ENCODE measurements at regions not wholly inside any gene's neighbourhood (a gene's known extent, or its start where the extent isn't known, plus 50 kb on each side); places are given as distances from the start of the nearest gene placed in this dataset.
"Not testable (repeated sequence)": the region's sequence is repeated elsewhere in the genome, so short reads cannot be mapped to it uniquely, and the experiment has no call there.

GRCh38 chr3:82129221-82129801 is 367.9 kb upstream of the GBE1 start:
- no peaks in the 10 kb centered on the region for H3K9me3 ChIP-seq
- H3K36me3 ChIP-seq (ENCODE audit: low read depth, missing control alignments): no peaks in the 10 kb centered on the region
- H3K27ac ChIP-seq: no peak overlapping the region
- no peaks in the 10 kb centered on the region for H3K4me1 ChIP-seq
- H3K4me3 ChIP-seq: no peak overlapping the region
- DNase-seq: no peak
- no peak for TF ChIP-seq CTCF (IDR thresholded peaks at IDR 0.05)
- WGBS, 2 donors: 89% methylated on average over 2 of the region's 2 CpGs
- H3K27me3 ChIP-seq: no peaks in the 10 kb centered on the region
- intact Hi-C loops (cut with DNase I; ENCODE audit: low total_unique reads): no loop called here

DNA sequence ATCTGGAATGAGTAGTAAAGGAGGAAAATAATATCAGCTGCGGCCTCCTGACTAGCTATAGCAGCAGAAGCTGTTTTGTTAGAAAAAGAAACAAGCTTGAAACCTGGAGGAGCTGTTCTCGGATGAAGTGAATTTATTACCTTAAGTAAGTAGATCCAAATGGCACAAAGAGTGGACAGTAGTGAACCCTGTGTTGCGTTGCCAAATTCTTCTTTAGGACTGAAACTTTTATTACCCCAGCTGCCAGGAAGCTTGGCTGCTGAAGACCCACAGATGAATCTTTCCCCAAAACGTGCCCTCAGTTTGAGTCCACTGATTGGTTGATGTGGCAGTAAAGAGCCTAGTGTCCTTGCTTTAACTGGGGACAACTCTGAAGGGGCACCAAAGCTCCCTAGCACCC is 366.8 kb upstream of the GBE1 start:
- Histone ChIP-seq H3K4me3 (no peak overlapping the region), H3K27ac (no peak overlapping the region), H3K4me1 (no peaks in the 10 kb centered on the region), H3K9me3 (no peaks in the 10 kb centered on the region), H3K36me3 (ENCODE audit: low read depth, missing control alignments) (no peaks in the 10 kb centered on the region), H3K27me3 (no peaks in the 10 kb centered on the region)
- no peak for DNase-seq
- 42 to 53% methylated on average over 4 of the region's 4 CpGs for WGBS, 2 donors
- intact Hi-C loops (cut with DNase I; ENCODE audit: low total_unique reads): no loop called here
- TF ChIP-seq CTCF (IDR thresholded peaks at IDR 0.05) (no peak), POLR2A (IDR thresholded peaks at IDR 0.05) (no peak)

- intact Hi-C loops (cut with DNase I; ENCODE audit: low total_unique reads): no loop called here
- no peak for TF ChIP-seq CTCF (IDR thresholded peaks at IDR 0.05)
- TF ChIP-seq POLR2A (IDR thresholded peaks at IDR 0.05): no peak
Observed at GRCh38 chr3:82122554-82123345, 361.3 kb upstream of the GBE1 start.

DNA sequence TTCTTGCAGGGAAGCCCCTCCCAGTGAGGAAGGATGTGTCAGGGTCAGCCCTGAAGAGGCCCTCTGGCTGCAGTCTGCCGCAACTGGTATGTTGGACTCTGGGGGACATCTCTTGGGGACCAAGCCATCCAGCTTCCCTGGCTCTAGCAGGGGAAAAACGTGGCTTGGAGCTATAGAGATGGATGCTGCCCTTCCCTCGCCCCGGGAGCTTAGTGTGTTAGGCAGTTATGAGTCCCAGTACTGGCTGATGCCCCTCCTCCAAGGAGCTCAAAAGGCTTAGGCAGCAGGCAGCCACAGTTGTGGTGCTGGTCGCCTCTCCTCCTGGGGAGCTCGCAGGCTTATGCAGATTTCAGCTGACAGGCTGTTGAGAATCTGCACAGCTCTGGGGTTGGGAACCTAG is 353.1 kb upstream of the GBE1 start:
- no peaks in the 10 kb centered on the region for H3K4me1 ChIP-seq
- no peak for DNase-seq
- WGBS, 2 donors: 87 to 100% methylated on average over 1 to 6 of the region's 6 CpGs
- intact Hi-C loops (cut with DNase I; ENCODE audit: low total_unique reads): no loop called here
- H3K4me3 ChIP-seq: no peak overlapping the region
- H3K27ac ChIP-seq: no peak overlapping the region
- no peaks in the 10 kb centered on the region for H3K27me3 ChIP-seq
- no peak for TF ChIP-seq POLR2A (IDR thresholded peaks at IDR 0.05)
- H3K9me3 ChIP-seq: no peaks in the 10 kb centered on the region
- no peaks in the 10 kb centered on the region for H3K36me3 ChIP-seq (ENCODE audit: low read depth, missing control alignments)

More at GRCh38 chr3:82122554-82123345, 361.3 kb upstream of the GBE1 start:
- H3K4me1 ChIP-seq: no peaks in the 10 kb centered on the region
- H3K27ac ChIP-seq: no peak overlapping the region
- no peaks in the 10 kb centered on the region for H3K27me3 ChIP-seq
- WGBS, 2 donors: 92 to 94% methylated on average over 7 of the region's 7 CpGs
- no peaks in the 10 kb centered on the region for H3K9me3 ChIP-seq
- no peaks in the 10 kb centered on the region for H3K36me3 ChIP-seq (ENCODE audit: low read depth, missing control alignments)
- no peak for DNase-seq
- no peak overlapping the region for H3K4me3 ChIP-seq

DNA sequence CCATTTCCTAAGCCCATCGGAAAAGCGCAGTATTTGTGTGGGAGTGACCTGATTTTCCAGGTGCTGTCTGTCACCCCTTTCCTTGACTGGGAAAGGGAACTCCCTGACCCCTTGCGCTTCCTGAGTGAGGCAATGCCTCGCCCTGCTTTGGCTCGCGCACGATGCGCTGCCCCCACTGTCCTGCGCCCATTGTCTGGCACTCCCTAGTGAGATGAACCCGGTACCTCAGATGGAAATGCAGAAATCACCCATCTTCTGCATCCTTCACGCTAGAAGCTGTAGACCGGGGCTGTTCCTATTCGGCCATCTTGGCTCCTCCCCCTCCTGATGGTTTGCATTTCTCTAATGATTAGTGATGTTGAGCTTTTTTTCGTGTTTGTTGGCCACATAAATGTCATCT is 349.3 kb upstream of the GBE1 start:
- 88 to 95% methylated on average over 13 to 14 of the region's 14 CpGs for WGBS, 2 donors
- H3K9me3 ChIP-seq; H3K4me1 ChIP-seq; DNase-seq; H3K27ac ChIP-seq; H3K4me3 ChIP-seq; H3K27me3 ChIP-seq; intact Hi-C loops (cut with DNase I; ENCODE audit: low total_unique reads); H3K36me3 ChIP-seq (ENCODE audit: low read depth, missing control alignments): not testable (repeated sequence)

DNA sequence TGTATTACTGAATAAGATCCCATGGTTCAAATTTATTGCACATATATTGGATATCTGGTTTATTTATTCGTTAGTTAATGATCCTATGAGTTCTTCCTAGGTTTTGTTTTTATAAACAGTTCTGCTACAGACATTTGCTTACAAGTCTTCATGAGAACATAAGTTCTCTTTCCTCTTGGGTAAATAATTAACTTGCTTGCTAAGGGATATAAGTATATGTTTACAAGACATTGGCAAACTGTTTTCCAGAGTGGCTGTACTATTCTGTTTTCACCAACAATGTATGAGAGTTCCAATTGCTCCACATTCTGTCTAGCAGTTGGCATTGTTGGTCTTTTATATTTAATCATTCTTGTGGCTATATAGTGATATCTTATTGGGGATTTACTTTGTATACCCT is 341.8 kb upstream of the GBE1 start:
- no peak overlapping the region for H3K4me3 ChIP-seq
- no peak for TF ChIP-seq CTCF (IDR thresholded peaks at IDR 0.05)
- no peak for TF ChIP-seq POLR2A (IDR thresholded peaks at IDR 0.05)
- intact Hi-C loops (cut with DNase I; ENCODE audit: low total_unique reads): no loop called here
- no peaks in the 10 kb centered on the region for H3K4me1 ChIP-seq
- H3K36me3 ChIP-seq (ENCODE audit: low read depth, missing control alignments): no peaks in the 10 kb centered on the region
- H3K9me3 ChIP-seq: no peaks in the 10 kb centered on the region
- no peak overlapping the region for H3K27ac ChIP-seq
- no peak for DNase-seq
- WGBS, 2 donors: 81 to 86% methylated on average over 1 of the region's 1 CpG
- no peaks in the 10 kb centered on the region for H3K27me3 ChIP-seq

Data from testis (tissue), 2 donors.